AG10803 (cell line): ENCODE measurements at regions not wholly inside any gene's neighbourhood (a gene's known extent, or its start where the extent isn't known, plus 50 kb on each side); places are given as distances from the start of the nearest gene placed in this dataset.

Experiments used
- DNase-seq: peaks from one replicate; pipeline ENCODE4 v3.0.0; 2010; ENCODE audit warnings: low read depth
- H3K4me3 ChIP-seq: 2 replicates; pipeline ENCODE4 v1.5.1; 2011; ENCODE audit warnings: mild to moderate bottlenecking, low read length, control low read depth
- TF ChIP-seq, protein P1 (sequence below): conservative IDR thresholded peaks from 2 replicates; pipeline ENCODE4 v1.5.1; 2011; ENCODE audit warnings: mild to moderate bottlenecking, low read length, control low read depth, inconsistent platforms

DNA sequence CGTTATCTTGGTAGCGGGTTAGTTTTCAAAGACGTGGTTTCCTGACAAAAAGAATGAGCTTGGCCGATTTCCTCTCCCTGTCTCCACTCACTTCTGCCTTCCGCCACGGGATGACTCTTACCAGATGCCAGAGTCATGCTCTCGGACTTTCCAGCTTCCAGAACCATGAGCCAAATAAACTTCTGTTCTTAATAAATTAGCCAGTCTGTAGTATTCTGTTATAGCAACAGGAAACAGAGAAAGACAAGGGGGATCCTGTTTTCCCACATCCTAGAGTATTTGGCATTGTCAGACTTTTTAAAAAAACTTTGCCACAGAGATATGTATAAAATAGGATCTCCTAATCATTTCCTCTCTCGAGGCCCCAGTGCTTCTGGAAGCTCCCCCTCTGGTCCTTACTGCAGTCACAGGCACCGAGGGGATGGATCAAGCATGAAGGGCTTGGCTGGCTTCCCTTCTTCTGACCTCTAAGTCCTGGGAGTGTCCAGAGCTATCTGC is 84.9 kb upstream of the NAA20 start:
- peak; percentile 96 for DNase-seq
- no peak overlapping the region for H3K4me3 ChIP-seq
- TF ChIP-seq, protein P1, sequence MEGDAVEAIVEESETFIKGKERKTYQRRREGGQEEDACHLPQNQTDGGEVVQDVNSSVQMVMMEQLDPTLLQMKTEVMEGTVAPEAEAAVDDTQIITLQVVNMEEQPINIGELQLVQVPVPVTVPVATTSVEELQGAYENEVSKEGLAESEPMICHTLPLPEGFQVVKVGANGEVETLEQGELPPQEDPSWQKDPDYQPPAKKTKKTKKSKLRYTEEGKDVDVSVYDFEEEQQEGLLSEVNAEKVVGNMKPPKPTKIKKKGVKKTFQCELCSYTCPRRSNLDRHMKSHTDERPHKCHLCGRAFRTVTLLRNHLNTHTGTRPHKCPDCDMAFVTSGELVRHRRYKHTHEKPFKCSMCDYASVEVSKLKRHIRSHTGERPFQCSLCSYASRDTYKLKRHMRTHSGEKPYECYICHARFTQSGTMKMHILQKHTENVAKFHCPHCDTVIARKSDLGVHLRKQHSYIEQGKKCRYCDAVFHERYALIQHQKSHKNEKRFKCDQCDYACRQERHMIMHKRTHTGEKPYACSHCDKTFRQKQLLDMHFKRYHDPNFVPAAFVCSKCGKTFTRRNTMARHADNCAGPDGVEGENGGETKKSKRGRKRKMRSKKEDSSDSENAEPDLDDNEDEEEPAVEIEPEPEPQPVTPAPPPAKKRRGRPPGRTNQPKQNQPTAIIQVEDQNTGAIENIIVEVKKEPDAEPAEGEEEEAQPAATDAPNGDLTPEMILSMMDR = peak; percentile 19

DNA sequence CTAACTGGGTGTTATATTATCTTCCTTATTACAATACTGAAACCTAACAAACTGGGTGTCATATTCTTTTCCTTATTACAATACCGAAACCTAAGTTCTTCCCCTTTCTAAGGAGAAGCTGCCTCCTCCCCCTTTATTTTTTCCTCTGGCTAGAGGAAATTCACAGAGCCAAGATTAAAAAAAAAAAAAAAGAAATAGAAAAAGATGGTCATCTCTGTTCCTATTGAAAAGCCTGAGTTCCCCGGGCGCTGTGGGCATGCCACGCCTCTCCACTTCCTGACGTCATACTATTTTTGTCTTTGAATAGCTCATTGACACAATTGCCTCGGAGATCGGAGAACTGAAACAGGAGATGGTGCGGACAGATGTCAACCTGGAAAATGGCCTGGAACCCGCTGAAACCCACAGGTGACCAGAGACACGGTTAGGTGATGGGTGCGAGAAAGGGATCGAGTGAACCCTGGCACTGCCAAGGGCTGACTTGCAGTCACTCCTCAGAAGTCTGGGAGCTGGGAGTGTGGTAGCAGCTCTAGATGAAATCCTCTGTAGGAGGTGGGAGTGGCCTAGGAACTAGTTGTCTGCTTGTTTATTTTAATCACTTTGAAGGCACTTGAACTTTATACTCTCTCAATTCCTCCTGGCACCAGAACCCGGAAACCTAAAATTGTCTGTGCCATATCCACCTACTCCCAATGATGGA is 82.2 kb upstream of the NAA20 start:
- no peak overlapping the region for H3K4me3 ChIP-seq
- TF ChIP-seq, protein P1 = no peak
- no peak for DNase-seq

DNA sequence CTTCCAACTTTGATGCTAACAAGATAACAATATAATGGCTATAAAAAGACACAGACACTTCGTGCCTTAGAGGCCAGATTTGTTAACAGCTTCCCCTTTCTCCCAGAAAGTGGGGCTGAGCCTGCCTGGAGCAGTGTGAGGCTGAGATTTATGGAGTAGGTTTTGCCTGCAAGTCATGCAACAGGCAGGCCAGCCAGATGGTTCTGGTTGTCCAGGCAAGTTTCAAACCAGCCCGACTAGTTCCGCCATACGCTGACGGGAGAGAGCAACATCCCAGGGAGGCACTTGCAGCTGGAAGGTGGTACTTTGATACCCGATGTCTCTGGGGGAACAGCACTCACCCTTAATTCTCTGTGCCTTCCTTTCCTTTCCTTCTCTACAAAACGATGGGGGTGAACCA is 81.3 kb upstream of the NAA20 start:
- peak; percentile 65 for DNase-seq
- H3K4me3 ChIP-seq = no peak overlapping the region
- TF ChIP-seq, protein P1 = no peak

DNA sequence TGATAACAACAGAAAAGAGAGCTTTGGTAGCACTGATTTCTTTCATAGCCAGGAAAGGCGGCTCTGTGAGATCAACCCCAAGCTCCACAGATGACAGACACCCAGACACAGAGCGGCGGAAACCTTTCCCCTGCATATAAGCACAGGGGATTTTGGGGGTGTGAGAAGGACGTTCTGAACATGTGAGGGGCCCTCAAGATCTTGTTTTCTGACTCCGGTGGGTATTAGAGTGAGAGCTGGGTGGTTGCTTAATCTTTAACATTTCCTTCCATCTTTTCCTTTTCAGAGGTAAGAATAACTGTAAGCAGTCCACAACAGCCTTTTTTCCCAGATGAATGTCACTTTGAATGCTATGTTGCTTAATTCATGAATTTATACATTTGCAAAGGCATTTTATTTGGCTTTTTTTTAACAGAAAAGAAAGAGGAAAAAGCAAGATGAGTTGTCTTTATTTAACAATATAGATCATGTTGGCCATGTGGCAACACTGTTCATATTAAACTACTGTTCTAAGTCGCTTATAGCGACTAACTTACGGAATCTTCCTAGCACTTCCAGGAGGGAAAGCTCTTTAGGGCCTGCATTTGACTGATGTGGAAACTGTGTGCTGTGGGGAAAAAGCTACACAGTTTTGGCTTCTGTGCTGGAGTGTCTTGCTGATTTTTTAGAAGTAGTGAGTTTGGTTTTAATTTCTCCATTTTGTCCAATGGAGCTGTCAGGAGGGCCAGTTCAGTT is 80.5 kb upstream of the NAA20 start:
- no peak overlapping the region for H3K4me3 ChIP-seq
- TF ChIP-seq, protein P1 = no peak
- no peak for DNase-seq

DNA sequence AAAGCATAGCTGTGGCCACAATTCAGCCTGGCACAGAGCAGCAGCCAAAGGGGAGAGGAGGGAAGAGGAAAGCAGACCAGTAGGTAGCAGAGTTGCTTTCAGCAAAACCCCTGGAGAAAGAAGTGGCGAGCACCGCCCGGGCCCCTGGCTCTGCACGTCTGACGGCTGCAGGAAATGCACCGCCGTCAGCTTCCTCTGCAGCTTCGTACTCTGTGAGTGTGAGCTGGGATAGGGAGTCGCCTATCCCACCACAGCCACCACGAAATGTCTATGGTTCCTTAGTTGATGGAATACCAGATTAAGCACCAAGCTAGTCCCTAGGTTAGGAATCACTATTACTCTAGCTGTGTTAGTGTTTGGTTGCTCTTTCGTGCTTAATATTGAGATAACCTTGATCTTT is 79.9 kb upstream of the NAA20 start:
- DNase-seq = no peak
- TF ChIP-seq, protein P1 = no peak
- H3K4me3 ChIP-seq = no peak overlapping the region

DNA sequence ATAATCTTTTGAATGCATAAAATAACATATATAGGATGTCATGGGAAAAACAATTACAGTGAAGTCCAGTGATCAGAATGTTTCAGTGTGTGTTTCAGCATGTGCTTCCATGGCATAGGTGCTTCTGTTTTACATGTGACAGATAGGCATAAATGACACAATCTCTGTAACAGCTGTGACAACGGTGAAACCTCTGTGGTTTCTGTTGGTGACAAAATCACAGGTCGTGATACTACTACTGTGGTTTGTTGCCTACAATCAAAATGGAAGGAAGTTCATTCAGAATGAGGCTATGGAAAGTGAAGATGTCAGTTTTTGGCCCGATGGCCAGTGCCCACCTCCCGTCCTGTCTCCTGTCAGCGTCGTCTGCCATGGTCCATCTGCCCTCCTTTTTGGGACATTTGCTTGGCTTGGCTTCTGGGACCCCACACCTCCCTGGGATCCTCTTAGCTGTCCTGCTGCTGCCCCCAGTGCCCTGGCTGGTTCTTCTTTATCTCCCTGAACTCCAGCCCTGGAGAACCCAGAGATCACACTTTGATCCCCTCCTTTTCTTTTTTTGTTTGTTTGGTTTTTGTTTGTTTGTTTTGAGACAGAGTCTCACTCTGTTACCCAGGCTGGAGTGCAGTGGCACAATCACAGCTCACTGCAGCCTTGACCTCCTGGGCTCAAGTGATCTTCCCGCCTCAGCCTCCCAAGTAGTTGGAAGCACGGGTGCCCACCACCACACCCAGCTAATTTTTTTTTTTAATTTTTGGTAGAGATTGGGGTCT is 79.3 kb upstream of the NAA20 start:
- TF ChIP-seq, protein P1 = no peak
- no peak for DNase-seq
- no peak overlapping the region for H3K4me3 ChIP-seq
